ENCODE measurements at regions not wholly inside any gene's neighbourhood (a gene's known extent, or its start where the extent isn't known, plus 50 kb on each side); places are given as distances from the start of the nearest gene placed in this dataset.
A peak's percentile ranks its signal among the peaks of the same experiment; 100 is the strongest.

GRCh38 chr10:59002011-59002410, 174.4 kb upstream of the PHYHIPL start:
- intact Hi-C loops (cut with DNase I; ENCODE audit: low total_unique reads), result no loop called here
- no peak for TF ChIP-seq CTCF (IDR thresholded peaks at IDR 0.05)
- Histone ChIP-seq H3K4me3 (no peak overlapping the region), H3K27ac (peak overlapping the region; percentile 82 to 84), H3K36me3 (no peaks in the 10 kb centered on the region), H3K9me3 (no peaks in the 10 kb centered on the region), H3K27me3 (no peaks in the 10 kb centered on the region), H3K4me1 (peaks cover 0 to 96% (median 37%) of the 10 kb centered on the region in 4 donors)
- DNase-seq, result no peak

- Histone ChIP-seq H3K9me3 (no peaks in the 10 kb centered on the region), H3K27me3 (no peaks in the 10 kb centered on the region), H3K36me3 (no peaks in the 10 kb centered on the region), H3K27ac (peak overlapping the region; percentile 82 to 84), H3K4me1 (peaks cover 0 to 93% (median 40%) of the 10 kb centered on the region in 4 donors), H3K4me3 (no peak overlapping the region)
- intact Hi-C loops (cut with DNase I; ENCODE audit: low total_unique reads), result no loop called here
- DNase-seq, result no peak
- TF ChIP-seq CTCF (IDR thresholded peaks at IDR 0.05), result no peak
Measured at GRCh38 chr10:59003203-59003602, 173.2 kb upstream of the PHYHIPL start.

GRCh38 chr10:59004392-59004791, 172.1 kb upstream of the PHYHIPL start:
- Histone ChIP-seq H3K9me3 (no peaks in the 10 kb centered on the region), H3K4me3 (no peak overlapping the region), H3K27ac (peak overlapping the region; percentile 82 to 84), H3K27me3 (no peaks in the 10 kb centered on the region), H3K4me1 (peaks cover 0 to 83% (median 36%) of the 10 kb centered on the region in 4 donors), H3K36me3 (no peaks in the 10 kb centered on the region)
- TF ChIP-seq CTCF (IDR thresholded peaks at IDR 0.05), result no peak
- DNase-seq, result no peak
- intact Hi-C loops (cut with DNase I; ENCODE audit: low total_unique reads), result no loop called here

GRCh38 chr10:59006511-59007306, 169.7 kb upstream of the PHYHIPL start:
- Histone ChIP-seq H3K27me3 (no peaks in the 10 kb centered on the region), H3K4me3 (no peak overlapping the region), H3K27ac (peak overlapping the region; percentile 59 to 84), H3K9me3 (no peaks in the 10 kb centered on the region), H3K36me3 (no peaks in the 10 kb centered on the region), H3K4me1 (peaks cover 0 to 60% (median 20%) of the 10 kb centered on the region in 4 donors)
- peak; percentile 70 to 74 for DNase-seq
- intact Hi-C loops (cut with DNase I; ENCODE audit: low total_unique reads), result no loop called here
- TF ChIP-seq CTCF (IDR thresholded peaks at IDR 0.05), result no peak

GRCh38 chr10:59007307-59008025, 169.0 kb upstream of the PHYHIPL start:
- Histone ChIP-seq H3K4me3 (no peak overlapping the region), H3K27me3 (no peaks in the 10 kb centered on the region), H3K9me3 (no peaks in the 10 kb centered on the region), H3K36me3 (no peaks in the 10 kb centered on the region), H3K4me1 (peaks cover 0 to 53% (median 18%) of the 10 kb centered on the region in 4 donors), H3K27ac (peak overlapping the region; percentile 59 to 84)
- intact Hi-C loops (cut with DNase I; ENCODE audit: low total_unique reads), result no loop called here
- no peak for TF ChIP-seq CTCF (IDR thresholded peaks at IDR 0.05)
- DNase-seq, result no peak

All from tibial artery (tissue), 4 donors.